GM19468 (cell line): ENCODE measurements at regions not wholly inside any gene's neighbourhood (a gene's known extent, or its start where the extent isn't known, plus 50 kb on each side); places are given as distances from the start of the nearest gene placed in this dataset.
"Not testable (repeated sequence)": the region's sequence is repeated elsewhere in the genome, so short reads cannot be mapped to it uniquely, and the experiment has no call there.

Source experiments
- ATAC-seq: cut with Tn5 transposase; IDR thresholded peaks from one replicate; pipeline ENCODE4 v1.9.1; 2021; ENCODE audit warnings: mild to moderate bottlenecking, moderate library complexity, moderate number of reproducible peaks; ENCODE audit not compliant: unreplicated experiment; ENCODE audit errors: extremely low read depth

DNA sequence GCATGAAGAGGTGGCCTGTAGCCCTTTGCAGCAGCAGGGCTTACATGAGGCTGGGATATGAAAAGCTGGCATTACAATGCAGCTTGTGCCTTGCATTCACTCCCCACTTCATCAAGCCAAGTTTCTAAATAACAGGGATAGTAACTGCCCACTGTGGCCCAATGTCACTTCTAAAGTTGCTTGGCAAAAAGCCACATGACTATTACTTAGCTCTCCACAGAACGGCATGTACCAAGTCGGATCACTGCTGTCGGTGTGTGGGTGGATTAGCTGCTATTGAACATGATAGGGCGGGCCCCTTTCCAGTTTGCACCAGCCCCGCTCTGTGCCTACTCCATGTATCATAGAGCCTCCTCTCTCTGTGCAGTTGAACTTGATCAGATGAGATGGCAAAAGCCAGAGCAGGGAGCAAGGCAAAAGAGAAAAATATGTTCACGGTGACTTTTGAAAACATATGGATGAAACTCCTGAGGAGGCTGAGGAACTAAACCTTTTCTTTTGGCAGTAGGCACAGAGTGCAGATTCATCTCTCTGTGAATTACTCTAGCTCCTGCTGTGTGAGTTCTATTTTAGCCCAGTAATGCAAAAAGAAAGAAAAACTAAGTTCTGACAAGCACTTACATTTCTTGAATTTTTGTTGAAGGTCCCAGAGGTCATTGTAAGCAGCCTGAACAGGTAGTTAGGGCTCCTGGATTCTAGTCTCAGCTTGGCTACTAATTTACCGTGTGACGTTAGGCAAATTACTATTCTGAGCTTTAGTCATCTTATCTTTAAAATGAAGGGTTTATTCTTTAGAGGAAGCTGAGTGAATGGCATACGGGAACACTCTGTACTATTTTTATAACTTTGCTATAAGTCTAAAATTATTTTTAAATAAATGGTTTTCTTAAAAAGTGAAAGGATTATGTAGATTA lies 125.6 kb upstream of the NBPF9 start:
- ATAC-seq = not testable (repeated sequence)

DNA sequence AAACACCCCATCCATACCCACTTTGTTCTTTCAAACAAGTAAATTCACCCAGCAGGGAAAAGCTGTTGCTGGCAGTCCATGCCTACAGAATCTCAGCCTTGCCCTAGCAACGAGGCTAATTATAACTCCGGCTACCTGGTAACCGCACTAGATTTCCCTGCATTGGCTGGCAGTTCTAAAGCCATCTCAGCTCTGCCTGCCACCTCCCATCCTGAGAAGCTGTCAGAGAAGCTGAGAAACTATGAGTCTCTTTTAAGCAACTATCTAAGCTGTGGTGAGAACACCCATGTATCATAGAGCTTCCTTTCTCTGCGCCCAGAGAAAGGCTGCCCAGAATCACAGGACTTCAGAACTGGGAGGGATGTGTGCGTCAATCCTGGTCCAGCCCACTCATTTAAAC lies 126.5 kb upstream of the NBPF9 start:
- ATAC-seq = not testable (repeated sequence)

DNA sequence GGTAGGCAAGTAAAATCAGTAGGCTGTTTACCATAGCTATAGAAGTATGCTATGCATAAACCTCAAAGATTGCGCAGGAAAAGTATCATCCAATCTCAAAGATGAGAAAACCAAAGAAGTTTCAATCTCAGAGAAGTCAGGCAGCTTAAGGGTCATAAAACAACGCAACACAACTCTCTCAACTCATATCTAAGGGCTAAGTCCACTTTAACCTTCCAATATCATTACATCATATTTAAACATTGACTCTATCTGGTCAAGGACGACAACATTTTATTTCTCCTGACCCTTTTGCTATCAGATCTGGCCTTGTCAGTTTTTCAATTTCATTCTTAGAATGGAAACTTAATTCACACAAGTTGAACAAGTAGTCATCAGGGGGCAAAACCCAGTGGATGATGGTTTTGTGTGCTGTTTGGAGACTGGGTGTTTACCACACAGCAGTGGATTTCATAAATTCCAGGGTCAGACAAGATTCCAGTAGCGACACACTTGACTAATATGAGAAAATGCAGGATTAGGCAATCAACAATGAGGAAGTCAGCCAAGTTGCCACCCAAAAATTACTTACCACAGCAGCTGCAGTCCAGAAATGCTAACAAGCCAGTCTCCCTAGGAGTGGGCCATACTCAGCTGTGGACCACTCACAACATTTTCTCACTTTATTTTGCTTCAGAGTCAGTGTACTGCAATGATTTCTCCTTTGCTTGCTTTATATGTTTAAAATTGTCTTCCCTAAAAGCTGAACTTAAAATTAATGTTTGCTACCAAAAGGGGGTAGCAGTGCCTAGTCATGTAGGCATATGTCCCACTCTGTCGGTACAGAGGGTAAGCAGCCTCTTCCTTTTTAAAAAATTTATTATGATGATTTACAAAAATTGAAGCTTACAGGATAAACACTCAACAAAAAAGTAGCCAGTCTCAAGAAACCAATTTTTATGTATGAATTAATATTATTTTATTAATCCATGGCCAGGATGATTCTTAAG lies 131.9 kb upstream of the NBPF9 start:
- ATAC-seq = not testable (repeated sequence)

DNA sequence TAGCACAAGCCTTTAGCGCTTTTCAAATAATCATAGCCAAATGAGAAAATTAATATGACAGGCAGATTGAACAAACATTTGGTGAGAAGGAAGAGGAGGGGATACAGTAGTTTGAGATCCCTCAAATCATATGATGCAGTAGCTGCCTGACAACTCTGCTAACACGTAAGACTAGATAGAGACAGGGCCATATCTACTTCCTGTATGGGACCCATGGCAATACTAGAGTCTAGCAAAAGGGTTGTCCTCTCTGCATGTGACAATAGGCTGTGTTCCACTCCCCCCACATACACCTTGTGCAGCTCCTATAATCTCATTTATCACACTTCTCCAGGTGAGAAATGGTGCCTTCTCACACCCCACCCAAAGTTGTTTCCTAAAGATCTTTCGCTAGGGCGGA lies 134.2 kb upstream of the NBPF9 start:
- ATAC-seq = not testable (repeated sequence)

DNA sequence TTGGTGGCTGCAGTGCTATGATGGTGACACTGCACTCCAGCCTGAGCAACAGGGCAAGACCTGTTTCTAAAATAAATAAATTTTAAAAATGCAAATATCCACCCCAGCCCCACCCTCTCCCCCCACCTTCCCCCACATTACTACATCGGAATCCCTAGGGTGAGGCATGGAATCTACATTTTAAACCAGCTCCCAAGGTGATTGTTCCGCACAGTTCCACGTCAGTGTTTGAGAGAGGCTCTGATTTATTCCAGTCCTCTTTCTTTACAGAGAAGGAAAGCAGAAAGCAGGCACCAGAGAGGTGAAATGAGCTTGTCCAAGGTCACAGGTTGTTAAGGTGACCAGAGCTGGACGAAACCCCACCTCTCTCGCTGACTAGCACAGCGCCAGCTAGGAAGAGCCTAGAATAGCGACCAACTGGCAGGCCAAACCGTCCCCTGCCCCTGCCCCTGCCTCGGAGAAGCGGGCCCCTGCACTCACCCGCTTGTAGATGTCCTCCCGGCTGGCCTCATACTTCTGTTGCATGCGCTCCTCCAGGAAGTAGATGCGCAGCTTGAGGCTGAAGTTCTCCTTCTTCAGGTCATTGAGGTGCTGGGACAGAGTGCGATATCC lies 136.7 kb upstream of the NBPF9 start:
- ATAC-seq = not testable (repeated sequence)

DNA sequence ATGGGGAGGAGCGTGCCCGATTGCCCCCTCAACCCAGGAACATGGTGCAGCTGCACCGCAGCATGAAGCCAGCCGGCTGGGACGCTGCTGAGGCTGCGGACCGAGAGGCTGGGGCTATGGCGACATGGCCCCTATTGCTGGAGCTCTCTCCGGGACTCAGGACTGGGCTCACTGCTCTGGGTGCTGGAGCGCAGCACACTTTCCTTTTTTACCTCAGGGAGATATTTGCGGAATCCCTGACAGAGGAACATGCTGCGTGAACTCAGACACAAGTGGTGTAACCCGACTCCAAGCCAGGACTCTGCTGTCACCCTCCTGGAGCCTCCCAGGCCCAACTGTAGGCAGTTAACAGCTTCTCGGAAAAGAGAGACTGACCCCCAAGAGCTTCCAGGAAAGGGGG lies 137.2 kb upstream of the NBPF9 start:
- ATAC-seq = not testable (repeated sequence)

DNA sequence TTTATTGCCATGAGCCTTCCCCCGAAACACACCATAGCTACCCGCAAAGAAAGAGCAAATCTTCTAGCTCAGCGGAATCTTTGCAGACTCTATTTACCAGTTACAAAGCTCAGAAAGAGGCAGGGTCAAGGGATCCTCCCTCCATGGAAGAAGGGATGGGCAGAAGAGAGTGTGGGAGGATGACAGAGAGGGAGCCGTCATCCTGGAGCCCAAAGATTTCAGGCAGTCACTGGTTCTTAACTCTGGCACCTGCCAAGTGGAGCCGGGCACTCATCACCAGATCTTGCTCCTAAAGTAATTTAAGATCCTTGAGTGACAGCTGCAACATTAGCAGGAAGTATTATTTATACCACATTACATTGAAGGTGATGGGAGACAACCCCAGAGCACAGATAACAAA lies 137.9 kb upstream of the NBPF9 start:
- not testable (repeated sequence) for ATAC-seq

DNA sequence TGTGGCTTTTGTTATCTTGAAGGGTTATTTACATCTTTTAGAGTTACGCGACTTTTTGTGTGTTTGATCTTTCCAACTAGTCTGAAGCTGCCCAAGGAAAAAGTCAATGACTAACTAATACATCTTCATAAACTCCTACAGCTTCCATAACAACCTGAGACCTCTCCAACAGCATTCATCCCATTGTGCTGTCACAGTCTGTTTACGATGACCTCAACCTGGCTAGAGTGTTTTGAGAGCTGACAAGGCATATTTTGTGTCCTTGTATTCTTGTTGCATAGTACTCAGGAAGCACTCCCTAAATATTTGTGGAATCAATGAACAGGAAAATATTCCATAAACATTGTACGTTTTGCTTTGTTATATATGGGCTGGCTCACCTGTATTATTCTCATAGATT lies 140.2 kb upstream of the NBPF9 start:
- ATAC-seq = not testable (repeated sequence)

DNA sequence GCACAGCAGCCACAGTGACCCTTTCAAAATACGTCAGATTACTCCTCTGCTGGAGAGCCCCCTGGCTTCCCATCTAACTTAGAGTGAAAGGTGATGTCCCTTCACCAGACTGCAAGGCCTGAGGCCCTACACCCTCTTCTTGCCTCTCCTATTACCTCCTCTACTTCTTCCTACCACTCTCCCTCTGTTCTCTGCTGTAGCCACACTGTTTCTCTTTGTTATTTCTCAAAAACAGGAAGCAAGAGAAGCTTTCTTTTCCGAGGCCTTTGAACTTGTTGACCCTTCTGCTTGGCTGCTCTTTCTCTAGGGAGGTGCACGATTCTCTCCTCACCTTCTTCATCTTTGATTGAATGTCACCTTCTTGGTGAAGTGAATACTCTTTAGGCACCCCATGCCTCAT lies 141.3 kb upstream of the NBPF9 start:
- not testable (repeated sequence) for ATAC-seq

DNA sequence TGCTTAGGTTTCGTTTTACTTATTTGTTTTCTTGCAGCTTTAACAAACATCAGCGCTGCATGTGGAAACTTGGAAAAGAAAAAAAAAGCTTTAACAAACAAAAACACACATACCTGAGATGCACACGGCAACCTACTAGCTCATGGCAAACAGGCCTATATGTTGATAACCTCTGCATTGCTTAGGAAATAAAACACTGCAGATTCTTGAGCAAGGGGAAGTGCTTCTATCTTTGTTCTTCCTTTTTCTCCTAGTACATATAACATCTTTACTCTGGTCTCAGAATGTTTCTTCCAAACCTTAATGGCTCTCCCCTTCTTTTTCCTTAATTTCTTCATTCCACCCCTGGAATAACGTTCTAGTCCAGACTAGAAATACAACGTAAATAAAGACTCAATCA lies 142.9 kb upstream of the NBPF9 start:
- not testable (repeated sequence) for ATAC-seq

DNA sequence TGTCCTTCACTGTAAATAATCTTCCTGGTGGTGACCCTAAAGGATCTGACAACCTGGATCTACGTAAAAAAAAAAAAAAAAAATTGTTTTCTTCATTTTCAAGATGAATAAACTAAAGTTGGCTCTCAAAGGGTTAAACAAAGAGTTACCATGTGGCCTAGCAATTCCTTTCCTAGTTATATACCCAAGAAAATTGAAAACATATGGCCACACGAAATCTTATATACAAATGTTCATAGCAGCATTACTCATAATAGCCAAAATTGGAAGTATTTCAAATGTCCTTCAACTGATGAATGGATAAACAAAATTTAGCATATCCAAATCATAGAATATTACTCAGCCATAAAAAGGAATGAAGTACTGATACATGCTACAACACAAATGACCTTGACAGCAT lies 145.3 kb upstream of the NBPF9 start:
- ATAC-seq = not testable (repeated sequence)

DNA sequence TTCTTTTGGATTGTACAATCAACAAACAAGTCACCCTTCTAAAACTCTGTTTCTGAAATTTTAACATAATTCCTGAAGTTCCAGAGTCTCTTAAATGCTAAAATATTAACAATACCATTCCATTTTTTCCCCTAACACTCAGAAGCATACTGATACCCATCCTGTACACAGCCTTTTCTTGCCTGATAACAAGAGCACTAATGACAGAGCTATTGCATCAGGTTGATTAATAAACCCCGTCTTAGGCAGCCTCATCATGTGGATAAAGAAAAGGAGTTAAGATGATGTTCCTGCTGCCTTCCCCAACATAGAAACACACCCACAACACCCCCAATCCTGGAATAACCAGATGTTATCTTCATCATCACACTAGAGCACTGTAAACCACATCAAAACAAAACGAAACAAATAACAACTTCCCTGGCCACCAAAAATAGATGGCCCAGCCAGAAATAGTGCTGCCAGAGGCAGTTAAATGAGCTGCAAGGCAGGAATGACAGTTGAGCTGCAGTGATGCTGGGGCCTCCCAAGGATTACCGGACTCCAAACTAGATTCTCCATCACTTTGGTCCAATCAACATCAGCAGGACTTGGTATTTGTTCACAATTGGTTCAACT lies 146.6 kb upstream of the NBPF9 start:
- ATAC-seq = not testable (repeated sequence)

DNA sequence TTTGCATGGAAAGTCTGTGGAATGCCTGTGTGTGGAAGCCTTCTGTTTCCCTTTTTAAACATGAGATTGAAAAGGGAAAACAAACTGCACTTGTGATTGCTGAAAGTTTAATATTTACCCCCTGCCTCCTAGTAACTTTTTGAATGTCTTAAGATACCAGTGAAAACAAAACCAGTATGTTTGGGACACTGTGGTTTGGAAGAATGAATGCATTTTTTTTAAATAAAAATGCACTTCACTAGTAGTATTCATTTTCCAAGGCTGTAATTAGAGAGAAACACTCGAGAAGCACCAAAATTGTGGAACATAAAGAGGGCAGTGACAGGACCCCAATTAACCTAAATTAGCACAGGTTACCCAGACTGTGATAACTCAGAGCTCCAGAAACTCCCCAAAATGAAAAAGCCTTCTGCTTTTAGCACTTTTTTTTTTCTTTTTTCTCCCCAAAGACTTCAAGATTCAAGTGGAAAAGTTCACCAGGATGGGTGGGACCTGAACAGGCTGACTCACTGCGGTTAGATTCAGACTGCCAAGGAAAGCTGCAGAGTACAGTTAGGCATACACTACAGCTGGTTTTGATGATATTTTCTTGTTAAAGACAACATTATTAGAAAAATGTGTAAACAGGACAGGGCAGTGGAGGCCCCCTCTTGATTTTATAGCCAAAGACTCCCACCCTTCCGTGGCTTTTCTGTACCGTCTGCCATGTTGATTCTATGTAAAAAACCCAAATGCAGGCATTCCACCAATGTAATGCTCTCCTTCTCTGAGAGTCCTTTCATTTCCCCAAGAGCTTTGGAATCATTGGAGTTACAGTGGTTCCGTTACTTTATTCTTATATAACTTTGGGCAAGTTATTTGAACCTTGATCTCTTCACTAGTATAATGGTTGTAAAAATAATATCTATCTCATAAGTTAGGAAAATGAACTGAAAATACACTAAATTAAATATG lies 151.8 kb upstream of the NBPF9 start:
- not testable (repeated sequence) for ATAC-seq

DNA sequence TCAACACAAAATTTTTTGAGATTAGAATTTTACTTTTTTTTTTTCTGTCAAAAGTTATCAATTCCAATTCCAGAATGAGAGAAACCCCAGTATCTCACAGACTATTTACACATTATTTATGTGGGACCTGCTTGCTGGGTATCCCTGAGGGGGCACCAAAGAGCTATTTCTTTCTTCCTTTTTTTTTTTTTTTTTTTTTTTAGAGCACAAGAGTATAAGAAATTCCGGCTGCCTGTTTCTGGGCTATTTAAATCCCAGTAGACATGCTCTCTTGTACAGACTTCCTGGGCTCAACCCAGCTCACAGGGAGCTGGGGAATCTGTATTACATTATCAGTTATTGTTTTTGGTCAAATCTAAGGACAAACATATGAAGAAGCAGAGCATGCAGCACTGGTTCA lies 156.9 kb upstream of the NBPF9 start:
- not testable (repeated sequence) for ATAC-seq

DNA sequence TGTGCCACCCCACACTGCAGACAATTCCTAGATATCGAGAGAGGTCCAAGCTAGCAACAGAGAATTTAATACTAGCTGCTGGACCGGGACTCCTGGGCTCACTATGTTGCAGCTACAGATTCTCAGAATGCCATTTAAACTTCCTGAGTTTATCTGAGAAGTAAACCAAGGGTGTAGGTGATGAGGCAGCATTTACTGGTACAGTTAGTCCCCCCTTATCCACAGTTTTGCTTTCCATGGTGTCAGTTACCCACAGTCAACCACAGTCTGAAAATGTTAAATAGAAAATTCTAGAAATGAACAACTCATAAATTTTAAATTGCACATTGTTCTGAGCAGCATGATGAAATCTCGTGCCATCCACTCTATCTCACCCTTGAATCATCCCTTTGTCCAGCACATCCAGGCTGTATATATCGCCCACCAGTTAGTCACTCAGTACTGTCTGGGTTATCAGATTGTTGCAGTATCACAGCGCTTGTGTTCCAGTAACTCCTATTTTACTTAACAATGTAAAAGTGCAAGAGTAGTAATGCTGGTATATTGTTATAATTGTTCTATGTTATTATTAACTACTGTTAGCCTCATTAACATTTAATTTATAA lies 157.5 kb upstream of the NBPF9 start:
- ATAC-seq = not testable (repeated sequence)

DNA sequence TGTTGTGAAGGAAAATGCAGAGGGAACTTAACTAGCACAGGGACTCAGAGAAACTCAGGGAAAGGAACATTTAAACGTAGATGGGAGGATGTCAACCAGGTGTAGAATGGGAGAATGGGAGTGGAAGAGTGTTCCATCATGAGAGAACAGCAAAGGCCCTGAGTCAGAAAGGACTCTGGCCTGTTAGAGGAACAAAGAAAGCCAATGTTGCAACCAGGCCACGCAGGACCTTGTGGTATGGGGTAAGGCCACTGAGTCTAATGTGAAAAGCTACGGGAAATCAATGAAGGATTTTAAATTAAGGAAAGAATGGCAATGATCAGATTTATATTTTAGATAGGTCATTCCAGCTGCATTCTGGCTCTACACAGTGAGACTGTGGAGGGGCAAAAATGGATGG lies 163.9 kb upstream of the NBPF9 start:
- not testable (repeated sequence) for ATAC-seq

DNA sequence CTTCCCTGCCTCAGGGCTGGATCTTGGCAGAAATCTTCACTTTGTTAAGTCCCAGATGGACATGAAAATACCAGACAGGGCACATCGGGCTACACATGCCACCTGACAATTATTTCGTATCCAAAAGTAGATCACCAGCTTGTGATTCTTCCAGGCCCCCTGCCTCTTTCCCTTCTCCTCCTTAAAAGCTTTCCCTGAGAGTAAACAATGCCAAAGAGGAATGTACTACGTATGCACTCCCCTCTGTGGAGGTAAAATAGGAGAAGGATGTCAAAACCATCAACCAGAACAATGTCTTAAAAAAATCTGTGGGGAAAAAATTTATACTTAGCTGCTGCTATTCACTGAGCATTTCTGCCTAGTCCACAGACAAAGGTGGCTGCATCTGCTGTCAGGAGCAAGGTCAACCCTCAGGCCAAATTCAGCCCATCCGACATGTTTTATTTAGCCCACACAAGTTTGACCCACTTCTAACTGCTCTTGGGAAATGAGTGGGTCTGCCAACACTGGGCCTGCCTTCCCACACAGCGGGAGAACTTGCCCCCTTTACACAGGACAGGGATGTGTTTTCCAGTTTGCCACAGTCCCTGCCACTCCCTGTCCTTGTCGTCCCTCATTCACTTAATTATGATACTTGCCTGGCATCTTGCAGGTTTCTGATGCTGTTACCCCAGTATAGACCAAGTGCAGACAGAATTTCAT lies 165.8 kb upstream of the NBPF9 start:
- ATAC-seq = not testable (repeated sequence)

DNA sequence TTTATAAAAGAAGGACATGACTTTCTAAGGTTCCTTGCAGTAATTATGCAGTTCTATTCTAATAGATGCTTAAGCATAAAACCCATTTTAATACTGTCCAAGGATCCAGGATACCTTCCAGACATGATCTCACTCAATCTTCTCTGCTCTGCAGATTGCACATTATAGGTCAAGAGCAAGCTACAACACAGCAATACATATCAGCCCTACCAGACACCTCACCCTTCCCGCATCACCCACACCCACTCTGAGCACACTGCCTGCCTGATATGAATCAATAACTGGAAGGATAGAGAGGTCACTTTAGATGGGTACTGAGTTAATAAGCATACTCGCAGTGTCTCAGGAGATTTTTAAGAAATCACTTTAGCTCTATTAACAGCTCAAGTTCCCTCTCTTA lies 166.5 kb upstream of the NBPF9 start:
- not testable (repeated sequence) for ATAC-seq
